ENCODE measurements at regions not wholly inside any gene's neighbourhood (a gene's known extent, or its start where the extent isn't known, plus 50 kb on each side); places are given as distances from the start of the nearest gene placed in this dataset.

DNA sequence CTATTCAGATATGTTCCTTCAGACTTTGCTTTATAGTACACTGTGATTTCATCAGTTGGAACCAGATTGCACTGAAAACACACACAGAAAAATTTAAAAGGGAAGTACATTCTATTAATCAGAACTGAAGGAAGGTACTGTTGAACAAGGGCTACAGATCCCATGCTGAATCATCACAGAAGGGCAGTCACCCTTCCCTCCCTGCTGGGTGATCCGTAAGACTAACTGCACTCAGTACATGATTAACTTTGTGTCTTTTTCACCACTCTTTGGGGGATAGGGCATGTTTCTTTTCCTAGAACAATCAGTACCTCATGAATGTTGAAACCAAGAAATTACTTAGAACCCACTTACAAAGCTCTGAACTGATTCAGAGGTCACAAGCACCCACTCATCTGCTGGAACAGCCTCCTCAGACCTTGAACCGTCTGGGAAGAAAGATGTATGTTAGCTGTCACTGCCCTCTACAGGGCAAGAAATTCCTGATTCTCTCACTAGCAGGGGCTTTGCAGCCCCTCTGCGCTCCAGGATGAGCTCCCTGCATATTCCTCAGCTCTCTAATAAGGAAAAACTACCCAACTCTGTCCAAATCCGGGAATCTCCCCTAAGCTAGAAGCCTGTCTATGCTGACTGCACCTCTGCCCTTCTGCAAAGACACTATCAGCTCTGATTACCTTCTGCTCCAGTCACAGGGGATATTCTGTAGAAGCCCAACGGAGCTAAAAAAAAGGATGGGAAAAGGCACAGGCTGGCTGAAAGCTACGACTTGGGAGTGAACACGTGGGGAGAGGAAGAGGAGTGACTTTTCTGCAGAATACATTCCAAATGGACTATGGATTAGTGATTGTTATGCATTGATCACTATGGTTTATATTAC lies 51.0 kb downstream of the IARS1 start:
- no peaks in the 10 kb centered on the region for H3K27me3 ChIP-seq (replicated peaks)
- DNase-seq, result peak; percentile 85
- peak; percentile 76 for TF ChIP-seq CTCF (IDR thresholded peaks at IDR 0.05; ENCODE audit: low read depth, low read length, missing control alignments)
- H3K4me3 ChIP-seq (ENCODE audit: low read depth, low read length), result no peak overlapping the region
- peaks cover 78% of the 10 kb centered on the region for H3K36me3 ChIP-seq (replicated peaks)
- in situ Hi-C loops (cut with HindIII; ENCODE audit: low pct_ligation_motif_present, low sequenced_read_pairs), result no loop called here
- peak overlapping the region; percentile 81 for H3K27ac ChIP-seq

DNA sequence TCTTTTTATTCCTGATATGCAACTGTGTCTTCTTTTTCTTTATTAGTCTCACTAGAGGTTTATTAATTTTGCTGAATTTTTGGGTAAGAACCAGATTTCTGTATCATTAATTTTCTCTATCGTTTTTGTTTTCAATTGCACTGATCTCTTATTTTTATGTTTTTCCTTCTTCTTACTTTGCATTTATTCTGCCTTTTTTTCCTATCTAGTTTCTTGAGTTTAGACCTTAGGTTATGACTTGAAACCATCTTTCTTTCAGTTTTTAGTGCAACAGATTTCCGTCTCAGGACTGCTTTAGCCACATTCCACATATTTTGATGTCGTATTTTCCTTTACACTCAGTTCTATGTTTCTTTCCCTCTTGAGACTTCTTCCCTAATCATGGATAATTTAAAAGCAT lies 56.6 kb downstream of the IARS1 start:
- H3K36me3 ChIP-seq (replicated peaks), result peaks cover 73% of the 10 kb centered on the region
- no peaks in the 10 kb centered on the region for H3K27me3 ChIP-seq (replicated peaks)
- DNase-seq, result no peak
- in situ Hi-C loops (cut with HindIII; ENCODE audit: low pct_ligation_motif_present, low sequenced_read_pairs), result no loop called here
- no peak overlapping the region for H3K4me3 ChIP-seq (ENCODE audit: low read depth, low read length)
- no peak overlapping the region for H3K27ac ChIP-seq
- TF ChIP-seq CTCF (IDR thresholded peaks at IDR 0.05; ENCODE audit: low read depth, low read length, missing control alignments), result no peak

GRCh38 chr9:92236465-92236864 lies 57.0 kb downstream of the IARS1 start:
- H3K36me3 ChIP-seq (replicated peaks), result peaks cover 70% of the 10 kb centered on the region

GRCh38 chr9:92234514-92234913 lies 59.0 kb downstream of the IARS1 start:
- no peaks in the 10 kb centered on the region for H3K27me3 ChIP-seq (replicated peaks)
- H3K36me3 ChIP-seq (replicated peaks), result peaks cover 56% of the 10 kb centered on the region
- TF ChIP-seq CTCF (IDR thresholded peaks at IDR 0.05; ENCODE audit: low read depth, low read length, missing control alignments), result no peak
- in situ Hi-C loops (cut with HindIII; ENCODE audit: low pct_ligation_motif_present, low sequenced_read_pairs), result no loop called here
- DNase-seq, result no peak
- H3K4me3 ChIP-seq (ENCODE audit: low read depth, low read length), result no peak overlapping the region
- H3K27ac ChIP-seq, result no peak overlapping the region

More at GRCh38 chr9:92236465-92236864, 57.0 kb downstream of the IARS1 start:
- no peak overlapping the region for H3K27ac ChIP-seq
- in situ Hi-C loops (cut with HindIII; ENCODE audit: low pct_ligation_motif_present, low sequenced_read_pairs), result no loop called here
- TF ChIP-seq CTCF (IDR thresholded peaks at IDR 0.05; ENCODE audit: low read depth, low read length, missing control alignments), result no peak
- no peak overlapping the region for H3K4me3 ChIP-seq (ENCODE audit: low read depth, low read length)
- DNase-seq, result no peak
- H3K27me3 ChIP-seq (replicated peaks), result no peaks in the 10 kb centered on the region

- no peak overlapping the region for H3K27ac ChIP-seq
- H3K36me3 ChIP-seq (replicated peaks), result peaks cover 54% of the 10 kb centered on the region
- no peak for DNase-seq
- in situ Hi-C loops (cut with HindIII; ENCODE audit: low pct_ligation_motif_present, low sequenced_read_pairs), result no loop called here
- H3K27me3 ChIP-seq (replicated peaks), result no peaks in the 10 kb centered on the region
- no peak for TF ChIP-seq CTCF (IDR thresholded peaks at IDR 0.05; ENCODE audit: low read depth, low read length, missing control alignments)
- no peak overlapping the region for H3K4me3 ChIP-seq (ENCODE audit: low read depth, low read length)
Observed at GRCh38 chr9:92232190-92232589, 61.3 kb downstream of the IARS1 start.

All from brain microvascular endothelial cell (primary cell).